Neuronal stem cell (in vitro differentiated cells): ENCODE measurements at regions not wholly inside any gene's neighbourhood (a gene's known extent, or its start where the extent isn't known, plus 50 kb on each side); places are given as distances from the start of the nearest gene placed in this dataset.

Experiments
- DNase-seq: peaks from one replicate; pipeline ENCODE4 v3.0.0-alpha.2; 2013; ENCODE audit warnings: low spot score
- H2AFZ ChIP-seq: one replicate; pipeline ENCODE4 v1.6.1; 2013; ENCODE audit warnings: mild to moderate bottlenecking, low read length, inconsistent platforms
- H2AK5ac ChIP-seq: 2 replicates; pipeline ENCODE4 v1.6.1; 2013; ENCODE audit warnings: low read depth, mild to moderate bottlenecking, inconsistent platforms, low read length, moderate library complexity, mixed read lengths
- H2BK120ac ChIP-seq: 2 replicates; pipeline ENCODE4 v1.6.1; 2013; ENCODE audit warnings: low read depth, mild to moderate bottlenecking, inconsistent platforms, low read length, moderate library complexity, mixed read lengths
- H2BK12ac ChIP-seq: one replicate; pipeline ENCODE4 v1.6.1; 2013; ENCODE audit warnings: low read length, inconsistent platforms
- H2BK15ac ChIP-seq: 2 replicates; pipeline ENCODE4 v1.6.1; 2013; ENCODE audit warnings: mild to moderate bottlenecking, low read length, inconsistent platforms, mixed read lengths
- H2BK5ac ChIP-seq: one replicate; pipeline ENCODE4 v1.6.1; 2013; ENCODE audit warnings: inconsistent platforms, mild to moderate bottlenecking, low read length, moderate library complexity
- H3K14ac ChIP-seq: one replicate; pipeline ENCODE4 v1.6.1; 2013; ENCODE audit warnings: low read length, inconsistent platforms
- H3K18ac ChIP-seq: 2 replicates; pipeline ENCODE4 v1.6.1; 2013; ENCODE audit warnings: low read length, inconsistent platforms
- H3K23ac ChIP-seq: 2 replicates; pipeline ENCODE4 v1.6.1; 2013; ENCODE audit warnings: low read depth, mild to moderate bottlenecking, mixed read lengths, low read length, inconsistent platforms; ENCODE audit not compliant: poor library complexity
- H3K27ac ChIP-seq: replicated peaks from 3 replicates; pipeline ENCODE4 v1.5.1; 2013; ENCODE audit warnings: low read length, inconsistent platforms
- H3K27me3 ChIP-seq, 3 experiments: 2 replicates each; pipeline ENCODE4 v1.6.1; 2013; ENCODE audit warnings: low read length in 3 of 3, mild to moderate bottlenecking in 2 of 3, inconsistent platforms in 1 of 3, low read depth in 1 of 3, mixed read lengths in 1 of 3, moderate library complexity in 1 of 3; ENCODE audit not compliant: control insufficient read depth in 3 of 3, insufficient read depth in 3 of 3
- H3K36me3 ChIP-seq, 2 donors: replicated peaks in 1 of 2; 2 replicates each; pipeline ENCODE4 v1.6.1; 2013; ENCODE audit warnings: low read length in 2 of 2; ENCODE audit not compliant: control insufficient read depth in 2 of 2, insufficient read depth in 2 of 2
- H3K4ac ChIP-seq: 2 replicates; pipeline ENCODE4 v1.6.1; 2013; ENCODE audit warnings: inconsistent platforms, mild to moderate bottlenecking, low read length, moderate library complexity
- H3K4me1 ChIP-seq, 2 donors: 1 replicate in 1 of 2; 2 replicates in 1 of 2; pipeline ENCODE4 v1.6.1; 2013; ENCODE audit warnings: low read length in 2 of 2, low read depth in 1 of 2; ENCODE audit not compliant: control insufficient read depth in 2 of 2, insufficient read depth in 1 of 2
- H3K4me2 ChIP-seq: one replicate; pipeline ENCODE4 v1.6.1; 2013; ENCODE audit warnings: mild to moderate bottlenecking, low read length, inconsistent platforms; ENCODE audit not compliant: insufficient read depth, poor library complexity, severe bottlenecking
- H3K4me3 ChIP-seq, 2 donors: 2 replicates each; pipeline ENCODE4 v1.5.1; 2013; ENCODE audit warnings: low read length in 2 of 2, mild to moderate bottlenecking in 2 of 2, inconsistent platforms in 1 of 2, moderate library complexity in 1 of 2
- H3K79me1 ChIP-seq: one replicate; pipeline ENCODE4 v1.6.1; 2013; ENCODE audit warnings: low read depth, mild to moderate bottlenecking, inconsistent platforms, low read length, moderate library complexity
- H3K9ac ChIP-seq: one replicate; pipeline ENCODE4 v1.6.1; 2013; ENCODE audit warnings: mild to moderate bottlenecking, low read depth, low read length, inconsistent platforms; ENCODE audit not compliant: poor library complexity
- H3K9me3 ChIP-seq, 2 donors: replicated peaks in 1 of 2; 2 replicates each; pipeline versions ENCODE3 to v1.6.1; 2013; ENCODE audit warnings: low read length in 2 of 2, mild to moderate bottlenecking in 2 of 2, inconsistent platforms in 1 of 2, low read depth in 1 of 2, mixed read lengths in 1 of 2, moderate library complexity in 1 of 2; ENCODE audit not compliant: control insufficient read depth in 2 of 2, insufficient read depth in 1 of 2
- H4K8ac ChIP-seq: one replicate; pipeline ENCODE4 v1.6.1; 2013; ENCODE audit warnings: low read depth, mild to moderate bottlenecking, inconsistent platforms, low read length, moderate library complexity
- H4K91ac ChIP-seq: one replicate; pipeline ENCODE4 v1.6.1; 2013; ENCODE audit warnings: low read length, low read depth, mild to moderate bottlenecking, inconsistent platforms; ENCODE audit not compliant: poor library complexity
- WGBS, 2 donors: extraction: QIAGEN DNeasy Blood & Tissue Kit; methylation state at CpG; one replicate each; pipeline ENCODE4 v1.1.7; 2013; ENCODE audit warnings: missing lambda C conversion rate in 2 of 2, mixed read lengths in 1 of 2; ENCODE audit not compliant: insufficient read length in 2 of 2, insufficient replicate concordance in 1 of 2; ENCODE audit errors: extremely low coverage in 2 of 2; 5-methylcytosine and 5-hydroxymethylcytosine counted together

- H3K23ac ChIP-seq = no peak overlapping the region
- H2BK120ac ChIP-seq = no peak overlapping the region
- H4K91ac ChIP-seq = no peak overlapping the region
- no peak overlapping the region for H2BK15ac ChIP-seq
- H3K4me1 ChIP-seq = peaks cover 0 to 1% of the 10 kb centered on the region in 2 donors
- no peak overlapping the region for H2AK5ac ChIP-seq
- no peak overlapping the region for H3K9ac ChIP-seq
- no peak overlapping the region for H4K8ac ChIP-seq
- no CpG with 5 or more reads among the region's 4 CpGs for WGBS, 2 donors
- H2BK12ac ChIP-seq = no peak overlapping the region
- H3K36me3 ChIP-seq = no peaks in the 10 kb centered on the region
- no peak overlapping the region for H3K14ac ChIP-seq
- no peak overlapping the region for H2AFZ ChIP-seq
- H3K4me2 ChIP-seq = no peak overlapping the region
- H3K79me1 ChIP-seq = no peaks in the 10 kb centered on the region
- no peak overlapping the region for H3K4ac ChIP-seq
- H3K18ac ChIP-seq = no peak overlapping the region
- H2BK5ac ChIP-seq = no peak overlapping the region
- no peaks in the 10 kb centered on the region for H3K27me3 ChIP-seq
- no peak overlapping the region for H3K27ac ChIP-seq
- DNase-seq = no peak
- H3K4me3 ChIP-seq = no peak overlapping the region
- no peaks in the 10 kb centered on the region for H3K9me3 ChIP-seq
These were observed 156.3 kb downstream of the SLITRK5 start for GRCh38 chr13:87827479-87827878.

GRCh38 chr13:87837522-87837921, 166.4 kb downstream of the SLITRK5 start:
- Histone ChIP-seq H3K4me3 (no peak overlapping the region), H3K9ac (no peak overlapping the region), H3K14ac (no peak overlapping the region), H3K27me3 (no peaks in the 10 kb centered on the region), H2BK15ac (no peak overlapping the region), H4K91ac (no peak overlapping the region), H3K18ac (no peak overlapping the region), H3K79me1 (no peaks in the 10 kb centered on the region), H3K27ac (no peak overlapping the region), H3K9me3 (no peaks in the 10 kb centered on the region), H2BK5ac (no peak overlapping the region), H3K4ac (no peak overlapping the region), H4K8ac (no peak overlapping the region), H2BK120ac (no peak overlapping the region), H3K36me3 (no peaks in the 10 kb centered on the region), H2AK5ac (no peak overlapping the region), H2AFZ (peak overlapping the region; percentile 93), H3K4me1 (peaks cover 4 to 14% of the 10 kb centered on the region in 2 donors), H2BK12ac (no peak overlapping the region), H3K23ac (no peak overlapping the region), H3K4me2 (no peak overlapping the region)
- DNase-seq = no peak
- WGBS, 2 donors = no CpG with 5 or more reads among the region's 1 CpG

GRCh38 chr13:87837946-87838345, 166.8 kb downstream of the SLITRK5 start:
- Histone ChIP-seq H2BK5ac (no peak overlapping the region), H3K14ac (no peak overlapping the region), H3K27me3 (no peaks in the 10 kb centered on the region), H3K4me1 (peaks cover 4 to 14% of the 10 kb centered on the region in 2 donors), H2AFZ (peak overlapping the region; percentile 93), H3K23ac (no peak overlapping the region), H2BK120ac (no peak overlapping the region), H3K4me3 (peak overlapping the region in 1 of 2 donors; percentile 31), H3K36me3 (no peaks in the 10 kb centered on the region), H3K27ac (no peak overlapping the region), H3K4ac (no peak overlapping the region), H4K91ac (no peak overlapping the region), H3K9ac (no peak overlapping the region), H2BK12ac (no peak overlapping the region), H2BK15ac (no peak overlapping the region), H3K9me3 (no peaks in the 10 kb centered on the region), H3K4me2 (no peak overlapping the region), H2AK5ac (no peak overlapping the region), H3K79me1 (no peaks in the 10 kb centered on the region), H4K8ac (no peak overlapping the region), H3K18ac (no peak overlapping the region)
- DNase-seq = no peak
- WGBS, 2 donors = no CpG with 5 or more reads among the region's 1 CpG

GRCh38 chr13:87851410-87851809, 180.2 kb downstream of the SLITRK5 start:
- Histone ChIP-seq H3K4me1 (no peaks in the 10 kb centered on the region), H3K27me3 (no peaks in the 10 kb centered on the region), H2AFZ (peak overlapping the region; percentile 58), H3K4ac (no peak overlapping the region), H3K4me3 (no peak overlapping the region), H3K18ac (no peak overlapping the region), H3K23ac (no peak overlapping the region), H2BK12ac (no peak overlapping the region), H2BK120ac (no peak overlapping the region), H3K4me2 (no peak overlapping the region), H4K91ac (no peak overlapping the region), H2BK15ac (no peak overlapping the region), H3K14ac (no peak overlapping the region), H3K36me3 (no peaks in the 10 kb centered on the region), H4K8ac (no peak overlapping the region), H3K79me1 (no peaks in the 10 kb centered on the region), H3K27ac (no peak overlapping the region), H3K9me3 (no peaks in the 10 kb centered on the region), H2AK5ac (no peak overlapping the region), H2BK5ac (no peak overlapping the region), H3K9ac (no peak overlapping the region)
- no peak for DNase-seq
- no CpG with 5 or more reads among the region's 2 CpGs for WGBS, 2 donors
